ENCODE measurements at regions not wholly inside any gene's neighbourhood (a gene's known extent, or its start where the extent isn't known, plus 50 kb on each side); places are given as distances from the start of the nearest gene placed in this dataset.

DNA sequence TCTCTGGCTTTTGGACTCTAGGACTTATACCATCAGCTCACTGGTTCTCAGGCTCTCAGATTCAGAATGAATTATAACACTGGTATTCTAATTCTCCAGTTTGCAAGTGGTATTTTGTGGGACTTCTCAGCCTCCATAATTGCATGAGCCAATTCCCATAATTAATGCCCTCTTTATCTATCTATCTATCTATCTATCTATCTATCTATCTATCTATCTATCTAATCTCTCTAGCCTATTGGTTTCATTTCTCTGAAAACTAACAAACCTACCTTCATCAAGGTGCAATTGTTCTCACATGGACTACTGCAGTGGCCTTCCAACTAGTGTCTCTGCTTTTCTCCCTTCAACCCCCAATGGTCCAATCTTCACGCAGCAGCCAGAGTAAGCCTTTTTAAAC is 507.4 kb downstream of the ETNK1 start:
- Histone ChIP-seq H3K27me3 (replicated peaks in 1 of 7) (no peaks in the 10 kb centered on the region), H3K27ac (no peak overlapping the region), H3K9me3 (no peaks in the 10 kb centered on the region), H3K4me1 (no peaks in the 10 kb centered on the region), H3K4me3 (no peak overlapping the region), H3K36me3 (no peaks in the 10 kb centered on the region)
- no peak for DNase-seq
- TF ChIP-seq POLR2AphosphoS5 (IDR thresholded peaks at IDR 0.05), result no peak
- TF ChIP-seq, protein P1, sequence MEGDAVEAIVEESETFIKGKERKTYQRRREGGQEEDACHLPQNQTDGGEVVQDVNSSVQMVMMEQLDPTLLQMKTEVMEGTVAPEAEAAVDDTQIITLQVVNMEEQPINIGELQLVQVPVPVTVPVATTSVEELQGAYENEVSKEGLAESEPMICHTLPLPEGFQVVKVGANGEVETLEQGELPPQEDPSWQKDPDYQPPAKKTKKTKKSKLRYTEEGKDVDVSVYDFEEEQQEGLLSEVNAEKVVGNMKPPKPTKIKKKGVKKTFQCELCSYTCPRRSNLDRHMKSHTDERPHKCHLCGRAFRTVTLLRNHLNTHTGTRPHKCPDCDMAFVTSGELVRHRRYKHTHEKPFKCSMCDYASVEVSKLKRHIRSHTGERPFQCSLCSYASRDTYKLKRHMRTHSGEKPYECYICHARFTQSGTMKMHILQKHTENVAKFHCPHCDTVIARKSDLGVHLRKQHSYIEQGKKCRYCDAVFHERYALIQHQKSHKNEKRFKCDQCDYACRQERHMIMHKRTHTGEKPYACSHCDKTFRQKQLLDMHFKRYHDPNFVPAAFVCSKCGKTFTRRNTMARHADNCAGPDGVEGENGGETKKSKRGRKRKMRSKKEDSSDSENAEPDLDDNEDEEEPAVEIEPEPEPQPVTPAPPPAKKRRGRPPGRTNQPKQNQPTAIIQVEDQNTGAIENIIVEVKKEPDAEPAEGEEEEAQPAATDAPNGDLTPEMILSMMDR (IDR thresholded peaks at IDR 0.05 in 8 of 11, conservative IDR thresholded peaks at IDR 0.05 in 3 of 11), result no peak
- no peak for TF ChIP-seq POLR2A (IDR thresholded peaks at IDR 0.05)
- 80 to 95% (median 91%) methylated on average over 1 of the region's 1 CpG for WGBS, 5 donors
- intact Hi-C loops (cut with DNase I; ENCODE audit: low total_unique reads), result no loop called here

DNA sequence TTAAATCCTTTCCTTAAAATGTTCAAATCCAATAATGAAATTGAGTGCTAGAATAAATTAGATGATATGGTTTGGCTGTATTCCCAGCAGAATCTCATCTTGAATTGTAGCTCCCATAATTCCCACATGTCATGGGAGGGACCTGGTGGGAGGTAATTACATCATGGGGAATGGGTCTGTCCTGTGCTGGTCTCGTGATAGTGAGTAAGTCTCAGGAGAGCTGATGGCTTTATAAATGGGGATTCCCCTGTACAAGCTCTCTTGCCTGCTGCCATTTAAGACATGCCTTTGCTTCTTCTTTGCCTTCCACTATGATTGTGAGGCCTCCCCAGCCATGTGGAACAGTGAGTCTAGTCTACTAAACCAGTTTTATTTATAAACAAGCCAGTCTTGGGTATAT is 508.5 kb downstream of the ETNK1 start:
- Histone ChIP-seq H3K36me3 (no peaks in the 10 kb centered on the region), H3K9me3 (no peaks in the 10 kb centered on the region), H3K4me3 (no peak overlapping the region), H3K27ac (no peak overlapping the region), H3K4me1 (no peaks in the 10 kb centered on the region), H3K27me3 (replicated peaks in 1 of 7) (no peaks in the 10 kb centered on the region)
- 52 to 73% (median 64%) methylated on average over 1 of the region's 1 CpG for whole genome bisulfite sequencing, 5 donors
- no peak for DNase-seq
- intact Hi-C loops (cut with DNase I; ENCODE audit: low total_unique reads), result no loop called here
- TF ChIP-seq POLR2AphosphoS5 (IDR thresholded peaks at IDR 0.05) (no peak), POLR2A (IDR thresholded peaks at IDR 0.05) (no peak)
- TF ChIP-seq, protein P1 (IDR thresholded peaks at IDR 0.05 in 8 of 11, conservative IDR thresholded peaks at IDR 0.05 in 3 of 11), result no peak

- intact Hi-C loops (cut with DNase I; ENCODE audit: low total_unique reads), result no loop called here
- TF ChIP-seq POLR2AphosphoS5 (IDR thresholded peaks at IDR 0.05) (no peak), POLR2A (IDR thresholded peaks at IDR 0.05) (no peak)
- TF ChIP-seq, protein P1 (IDR thresholded peaks at IDR 0.05 in 8 of 11, conservative IDR thresholded peaks at IDR 0.05 in 3 of 11), result no peak
- DNase-seq, result no peak
- Histone ChIP-seq H3K36me3 (no peaks in the 10 kb centered on the region), H3K4me3 (no peak overlapping the region), H3K27ac (no peak overlapping the region), H3K4me1 (no peaks in the 10 kb centered on the region), H3K9me3 (peaks cover 0 to 9% (median 0%) of the 10 kb centered on the region in 8 donors), H3K27me3 (replicated peaks in 1 of 7) (no peaks in the 10 kb centered on the region)
- WGBS, 5 donors, result 84 to 96% (median 90%) methylated on average over 4 of the region's 4 CpGs
These were observed 514.1 kb downstream of the ETNK1 start for GRCh38 chr12:23139026-23139425.

DNA sequence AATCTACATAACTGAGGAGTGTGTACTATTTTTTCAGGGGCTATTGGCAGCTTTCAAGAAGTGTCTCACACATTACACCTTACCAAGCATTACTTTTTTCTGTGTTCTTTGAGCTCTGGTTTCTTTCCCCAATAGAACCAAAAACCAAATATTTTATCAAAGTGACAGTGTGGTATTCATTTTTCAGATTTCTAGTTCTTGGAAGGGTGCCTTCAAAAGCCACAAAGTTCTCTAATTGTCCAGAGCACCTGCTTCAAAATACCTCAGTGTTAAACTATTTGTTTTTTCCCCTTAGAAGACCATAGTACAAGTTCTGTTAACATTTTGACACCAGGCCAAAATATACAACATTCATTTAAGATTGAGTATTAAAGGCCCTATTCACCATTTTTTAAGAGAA is 515.7 kb downstream of the ETNK1 start:
- H3K9me3 ChIP-seq, result peaks cover 0 to 22% (median 0%) of the 10 kb centered on the region in 8 donors
- no peak overlapping the region for H3K4me3 ChIP-seq
- DNase-seq, result no peak
- H3K4me1 ChIP-seq, result no peaks in the 10 kb centered on the region
- no peak overlapping the region for H3K27ac ChIP-seq
- intact Hi-C loops (cut with DNase I; ENCODE audit: low total_unique reads), result no loop called here
- TF ChIP-seq POLR2A (IDR thresholded peaks at IDR 0.05) (no peak), POLR2AphosphoS5 (IDR thresholded peaks at IDR 0.05) (no peak)
- TF ChIP-seq, protein P1 (IDR thresholded peaks at IDR 0.05 in 8 of 11, conservative IDR thresholded peaks at IDR 0.05 in 3 of 11), result no peak
- no peaks in the 10 kb centered on the region for H3K27me3 ChIP-seq (replicated peaks in 1 of 7)
- no peaks in the 10 kb centered on the region for H3K36me3 ChIP-seq

Data from spleen (tissue), 11 donors.